ENCODE measurements at regions not wholly inside any gene's neighbourhood (a gene's known extent, or its start where the extent isn't known, plus 50 kb on each side); places are given as distances from the start of the nearest gene placed in this dataset.

DNA sequence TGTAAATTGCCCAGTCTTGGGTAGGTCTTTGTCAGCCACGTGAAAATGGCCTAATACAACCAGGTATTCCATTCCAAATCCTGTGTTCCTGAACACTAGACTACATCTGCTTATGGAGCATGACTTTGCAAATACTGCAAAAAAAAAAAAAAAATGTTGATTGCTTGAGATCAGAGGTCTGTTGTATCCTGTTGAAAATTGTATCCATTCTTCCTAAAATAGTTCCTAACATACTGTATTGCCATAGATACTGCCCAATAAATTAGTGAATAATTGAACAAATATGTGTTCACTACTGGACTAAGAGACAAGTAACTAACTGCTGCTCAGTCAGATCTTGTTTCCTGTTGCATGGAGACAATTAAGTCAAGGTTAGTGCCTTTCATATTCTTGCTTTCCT, 164.3 kb upstream of the PABPC4L start:
- TF ChIP-seq, protein P1, sequence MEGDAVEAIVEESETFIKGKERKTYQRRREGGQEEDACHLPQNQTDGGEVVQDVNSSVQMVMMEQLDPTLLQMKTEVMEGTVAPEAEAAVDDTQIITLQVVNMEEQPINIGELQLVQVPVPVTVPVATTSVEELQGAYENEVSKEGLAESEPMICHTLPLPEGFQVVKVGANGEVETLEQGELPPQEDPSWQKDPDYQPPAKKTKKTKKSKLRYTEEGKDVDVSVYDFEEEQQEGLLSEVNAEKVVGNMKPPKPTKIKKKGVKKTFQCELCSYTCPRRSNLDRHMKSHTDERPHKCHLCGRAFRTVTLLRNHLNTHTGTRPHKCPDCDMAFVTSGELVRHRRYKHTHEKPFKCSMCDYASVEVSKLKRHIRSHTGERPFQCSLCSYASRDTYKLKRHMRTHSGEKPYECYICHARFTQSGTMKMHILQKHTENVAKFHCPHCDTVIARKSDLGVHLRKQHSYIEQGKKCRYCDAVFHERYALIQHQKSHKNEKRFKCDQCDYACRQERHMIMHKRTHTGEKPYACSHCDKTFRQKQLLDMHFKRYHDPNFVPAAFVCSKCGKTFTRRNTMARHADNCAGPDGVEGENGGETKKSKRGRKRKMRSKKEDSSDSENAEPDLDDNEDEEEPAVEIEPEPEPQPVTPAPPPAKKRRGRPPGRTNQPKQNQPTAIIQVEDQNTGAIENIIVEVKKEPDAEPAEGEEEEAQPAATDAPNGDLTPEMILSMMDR (conservative IDR thresholded peaks at IDR 0.05): no peak
- TF ChIP-seq ZFX (IDR thresholded peaks at IDR 0.05): no peak
